DMS114 treated with DMSO at 0.1 percent for 48 hours (cell line): ENCODE measurements at regions not wholly inside any gene's neighbourhood (a gene's known extent, or its start where the extent isn't known, plus 50 kb on each side); places are given as distances from the start of the nearest gene placed in this dataset.

ENCODE experiments used
- DNase-seq: peaks from one replicate; lab custom pipeline; 2025; ENCODE audit not compliant: unreplicated experiment; lab: John Stamatoyannopoulos, UW

GRCh38 chr2:226680719-226681118 lies 118.9 kb downstream of the IRS1 start:
- DNase-seq = no peak

- no peak for DNase-seq
Measured at GRCh38 chr2:226679389-226680065, 120.1 kb downstream of the IRS1 start.

- no peak for DNase-seq
Measured at GRCh38 chr2:226678422-226678821, 121.2 kb downstream of the IRS1 start.

- no peak for DNase-seq
Measured at GRCh38 chr2:226677080-226677479, 122.5 kb downstream of the IRS1 start.

GRCh38 chr2:226676618-226677017 lies 123.0 kb downstream of the IRS1 start:
- DNase-seq = no peak

- DNase-seq = no peak
Measured at GRCh38 chr2:226674123-226674522, 125.5 kb downstream of the IRS1 start.

GRCh38 chr2:226673314-226673723 lies 126.3 kb downstream of the IRS1 start:
- no peak for DNase-seq

- DNase-seq = no peak
Measured at GRCh38 chr2:226671141-226671676, 128.4 kb downstream of the IRS1 start.

- DNase-seq = no peak
Measured at GRCh38 chr2:226669905-226670304, 129.7 kb downstream of the IRS1 start.

GRCh38 chr2:226669249-226669648 lies 130.4 kb downstream of the IRS1 start:
- no peak for DNase-seq

GRCh38 chr2:226667736-226668135 lies 131.9 kb downstream of the IRS1 start:
- no peak for DNase-seq

GRCh38 chr2:226665306-226665831 lies 134.3 kb downstream of the IRS1 start:
- no peak for DNase-seq

GRCh38 chr2:226664661-226665060 lies 135.0 kb downstream of the IRS1 start:
- DNase-seq = no peak

GRCh38 chr2:226664140-226664539 lies 135.5 kb downstream of the IRS1 start:
- no peak for DNase-seq

- DNase-seq = no peak
Measured at GRCh38 chr2:226661789-226662545, 137.7 kb downstream of the IRS1 start.

GRCh38 chr2:226660526-226660925 lies 139.1 kb downstream of the IRS1 start:
- DNase-seq = no peak

GRCh38 chr2:226660124-226660523 lies 139.5 kb downstream of the IRS1 start:
- no peak for DNase-seq

GRCh38 chr2:226659410-226659809 lies 140.2 kb downstream of the IRS1 start:
- no peak for DNase-seq

- DNase-seq = no peak
Measured at GRCh38 chr2:226658555-226658954, 141.1 kb downstream of the IRS1 start.

- DNase-seq = no peak
Measured at GRCh38 chr2:226657340-226658053, 142.1 kb downstream of the IRS1 start.

- no peak for DNase-seq
Measured at GRCh38 chr2:226656367-226656766, 143.3 kb downstream of the IRS1 start.
